DMS114 treated with DMSO at 0.1 percent for 48 hours (cell line): ENCODE measurements at regions not wholly inside any gene's neighbourhood (a gene's known extent, or its start where the extent isn't known, plus 50 kb on each side); places are given as distances from the start of the nearest gene placed in this dataset.

Experiments used
- DNase-seq: peaks from one replicate; lab custom pipeline; 2025; ENCODE audit not compliant: unreplicated experiment; lab: John Stamatoyannopoulos, UW

DNA sequence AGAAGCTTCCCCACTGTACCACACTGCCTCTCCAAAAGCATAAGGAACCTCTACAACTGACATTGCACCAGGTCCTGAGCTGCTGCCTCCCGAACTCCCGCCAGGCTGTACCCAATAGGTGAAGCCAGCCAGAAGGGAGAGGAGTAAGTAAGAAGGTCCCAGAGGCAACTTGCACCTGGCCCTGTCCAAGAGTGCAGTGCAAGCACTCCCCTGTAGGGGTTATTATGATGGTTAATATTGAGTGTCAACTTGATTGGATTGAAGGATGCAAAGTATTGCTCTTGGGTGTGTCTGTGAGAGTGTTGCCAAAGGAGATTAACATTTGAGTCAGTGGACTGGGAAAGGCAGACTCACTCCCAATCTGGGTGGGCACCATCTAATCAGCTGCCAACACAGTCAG lies 879.3 kb upstream of the SLIT2 start:
- DNase-seq = no peak

- DNase-seq = no peak
Observed at GRCh38 chr4:19368800-19369199, 882.9 kb upstream of the SLIT2 start.

- DNase-seq = no peak
Observed at GRCh38 chr4:19366916-19367315, 884.8 kb upstream of the SLIT2 start.

DNA sequence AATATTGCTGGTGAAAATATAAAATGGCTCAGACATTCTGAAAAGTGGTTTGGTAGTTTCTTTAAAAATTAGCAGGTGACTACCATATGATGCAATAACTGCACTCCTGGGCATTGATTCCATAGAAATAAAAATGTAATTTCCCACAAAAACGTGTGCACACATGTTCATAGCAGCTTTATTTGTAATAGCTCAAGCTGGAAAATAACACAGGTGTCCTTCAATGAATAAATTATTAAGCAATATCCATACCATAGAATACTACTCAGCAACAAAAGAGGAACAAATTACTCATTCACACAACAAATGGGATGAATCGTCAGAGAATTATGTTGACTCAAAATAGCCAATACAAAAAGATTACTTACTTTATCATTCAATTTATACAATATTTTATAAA lies 893.7 kb upstream of the SLIT2 start:
- no peak for DNase-seq

DNA sequence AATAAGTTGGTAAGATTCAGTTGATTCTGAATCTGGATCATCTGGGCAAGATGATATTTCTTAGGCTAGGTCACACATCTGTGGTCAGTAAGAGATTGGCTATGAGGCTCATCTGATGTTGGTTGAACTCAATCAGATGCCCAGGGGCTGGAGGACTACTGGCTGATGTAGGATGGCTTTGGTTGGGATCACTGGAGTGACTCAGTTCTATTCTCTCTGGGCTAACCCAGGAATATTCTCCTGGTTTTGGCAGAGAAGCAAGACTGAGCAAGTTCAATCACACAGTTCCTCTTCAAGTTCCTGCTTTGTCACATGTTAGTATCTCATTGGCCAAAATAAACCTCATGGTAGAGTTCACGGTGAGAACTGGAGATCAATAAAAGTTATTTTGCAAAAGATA lies 902.3 kb upstream of the SLIT2 start:
- DNase-seq = no peak

DNA sequence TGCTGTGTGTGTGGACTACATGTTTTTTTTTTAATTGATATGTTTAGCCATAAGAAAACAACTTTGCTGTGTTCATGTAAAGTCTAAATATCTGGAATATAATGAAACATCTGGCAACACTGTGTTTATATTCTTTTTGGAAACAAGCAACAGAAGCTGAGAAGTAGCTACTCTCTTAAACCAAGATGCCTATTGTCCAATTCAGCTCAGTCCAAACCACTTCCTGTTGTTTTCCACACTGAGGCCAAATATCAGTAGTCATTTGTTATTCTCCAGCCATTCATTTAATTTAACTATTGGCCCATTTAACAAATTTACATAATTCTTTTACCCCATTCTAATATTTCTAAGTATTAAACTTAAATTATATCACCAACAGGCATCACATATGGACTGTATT lies 903.0 kb upstream of the SLIT2 start:
- no peak for DNase-seq

GRCh38 chr4:19346636-19347035 lies 905.1 kb upstream of the SLIT2 start:
- DNase-seq = no peak

- DNase-seq = no peak
Observed at GRCh38 chr4:19329631-19330030, 922.1 kb upstream of the SLIT2 start.

DNA sequence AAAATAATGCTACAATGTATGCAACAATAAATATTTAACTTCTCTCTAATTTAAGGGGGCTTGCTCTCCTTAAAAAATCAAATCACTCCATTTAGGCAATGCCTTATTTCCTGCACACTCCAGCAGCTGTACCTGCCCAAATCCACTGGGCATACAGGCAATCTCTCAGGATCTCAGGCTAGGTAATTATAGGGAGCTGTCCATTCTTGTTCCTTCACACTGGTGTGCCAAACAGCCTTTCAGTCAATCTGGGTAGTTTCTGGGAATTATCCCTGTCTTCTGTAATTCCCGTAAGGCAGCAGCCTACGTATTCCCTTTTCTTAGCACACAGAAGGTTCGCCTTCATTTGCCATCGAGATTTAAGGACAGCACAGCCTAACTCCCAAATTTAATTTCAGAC lies 922.6 kb upstream of the SLIT2 start:
- DNase-seq = no peak

DNA sequence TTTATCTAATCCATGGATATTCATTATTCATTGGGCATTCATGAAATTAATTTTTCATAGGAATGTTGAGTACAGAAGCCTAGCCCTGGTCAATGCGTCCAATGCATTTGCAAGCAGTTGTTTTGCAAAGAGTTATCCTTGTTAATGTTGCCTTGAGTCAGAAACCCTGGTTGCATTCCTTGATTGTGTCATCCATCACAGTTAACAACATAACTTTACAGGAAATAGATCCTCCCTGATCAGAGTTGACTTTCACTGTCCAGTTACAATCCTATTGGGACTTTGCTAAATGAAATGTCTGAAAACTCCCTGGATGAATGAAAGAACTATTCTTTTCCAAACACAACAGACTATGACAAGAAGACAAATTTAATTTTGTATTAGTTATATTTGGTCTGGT lies 924.3 kb upstream of the SLIT2 start:
- DNase-seq = no peak

GRCh38 chr4:19324184-19324583 lies 927.5 kb upstream of the SLIT2 start:
- no peak for DNase-seq

- DNase-seq = no peak
Observed at GRCh38 chr4:19319607-19320006, 932.1 kb upstream of the SLIT2 start.

- no peak for DNase-seq
Observed at GRCh38 chr4:19317377-19317776, 934.3 kb upstream of the SLIT2 start.

- DNase-seq = no peak
Observed at GRCh38 chr4:19314116-19314515, 937.6 kb upstream of the SLIT2 start.

DNA sequence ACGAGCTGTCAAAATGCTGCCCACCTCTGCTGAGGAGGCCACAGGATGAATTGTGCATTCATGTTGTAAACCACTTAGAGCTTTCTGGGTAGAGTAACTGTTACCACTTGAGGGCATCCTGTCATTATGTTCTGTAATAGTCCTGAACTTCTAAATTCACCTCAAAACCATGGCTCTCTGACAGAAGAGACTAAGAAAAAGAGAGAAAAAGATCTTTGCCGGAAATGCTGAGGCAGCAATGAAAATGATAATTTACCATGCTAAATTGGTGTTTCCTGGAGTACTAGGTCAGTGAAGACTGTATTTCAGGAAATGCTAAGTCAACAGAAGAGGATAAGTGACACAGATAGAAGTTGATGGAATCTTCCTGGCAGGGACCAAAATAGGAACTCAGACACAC lies 942.3 kb upstream of the SLIT2 start:
- peak; percentile 5 for DNase-seq

DNA sequence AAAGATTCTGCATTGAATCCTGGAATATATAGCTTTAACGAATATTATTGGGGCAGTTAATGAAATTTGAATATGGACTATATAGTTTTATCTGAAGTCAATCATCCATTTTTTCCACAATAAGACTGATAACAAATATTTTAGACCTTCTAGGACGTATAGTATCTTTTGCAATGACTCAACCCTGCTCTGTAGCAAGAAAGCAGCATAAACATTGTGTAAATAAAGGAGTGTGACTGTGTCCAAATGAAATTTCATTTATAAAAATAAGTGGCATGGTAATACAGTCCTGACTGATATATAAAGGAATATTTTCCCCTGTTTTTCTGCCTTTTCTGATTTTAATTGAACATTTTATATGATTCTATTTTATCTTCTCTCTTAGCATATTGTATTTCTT lies 947.7 kb upstream of the SLIT2 start:
- no peak for DNase-seq

- no peak for DNase-seq
Observed at GRCh38 chr4:19301527-19301926, 950.2 kb upstream of the SLIT2 start.

DNA sequence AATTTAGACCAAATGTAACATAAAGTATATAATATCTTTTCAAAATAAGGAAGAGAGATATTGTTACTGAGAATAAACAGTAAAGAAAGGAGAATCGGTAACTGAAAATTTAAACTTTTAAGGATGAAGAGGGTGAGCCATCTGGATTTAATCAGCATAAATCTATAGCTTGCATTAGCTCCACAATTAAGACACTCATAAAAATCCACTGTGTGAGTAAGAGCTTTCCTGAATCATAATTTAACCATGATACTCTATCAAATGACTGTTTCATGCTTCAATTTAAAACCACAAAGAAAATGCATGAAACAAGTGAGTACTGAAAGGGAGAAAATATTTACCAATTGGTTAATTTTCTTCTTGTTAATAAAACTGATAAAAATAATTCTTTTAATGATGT lies 951.5 kb upstream of the SLIT2 start:
- DNase-seq = no peak

- no peak for DNase-seq
Observed at GRCh38 chr4:19298998-19299397, 952.7 kb upstream of the SLIT2 start.

DNA sequence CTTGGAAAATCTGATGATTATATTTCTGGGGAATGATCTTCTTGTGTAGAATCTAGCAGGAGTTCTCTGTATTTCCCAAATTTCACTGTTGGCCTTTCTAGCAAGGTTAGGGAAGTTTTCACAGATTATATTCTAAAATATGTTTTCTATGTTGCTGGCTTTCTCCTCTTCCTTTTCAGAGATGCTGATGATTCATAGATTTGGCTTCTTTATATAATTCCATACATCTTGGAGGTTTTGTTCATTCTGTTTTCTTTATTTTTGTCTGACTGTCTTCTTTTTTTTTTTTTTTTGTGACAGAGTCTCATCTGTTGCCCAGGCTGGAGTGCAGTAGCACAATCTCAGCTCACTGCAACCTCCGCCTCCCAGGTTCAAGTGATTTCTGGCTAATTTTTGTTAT lies 957.9 kb upstream of the SLIT2 start:
- no peak for DNase-seq

- no peak for DNase-seq
Observed at GRCh38 chr4:19293080-19293479, 958.6 kb upstream of the SLIT2 start.

- no peak for DNase-seq
Observed at GRCh38 chr4:19286924-19287323, 964.8 kb upstream of the SLIT2 start.

DNA sequence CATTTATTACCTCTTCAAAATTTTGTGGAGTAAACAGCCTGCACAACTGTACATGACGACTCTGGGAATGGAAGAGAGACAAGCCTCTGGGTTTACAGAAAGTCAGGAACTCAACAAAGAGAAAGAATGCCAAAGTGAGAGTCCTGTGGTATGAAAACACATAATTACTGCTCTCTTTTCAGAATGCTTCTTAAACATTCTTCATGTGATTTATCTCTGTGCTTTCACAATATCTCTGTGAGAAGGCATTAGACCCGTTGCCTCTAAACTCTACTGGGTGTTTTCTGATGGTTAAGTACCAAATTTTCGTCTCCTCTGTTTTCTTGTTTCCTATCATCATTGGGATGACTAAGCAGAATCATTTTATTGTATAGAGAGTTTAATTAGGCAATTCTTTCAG lies 966.6 kb upstream of the SLIT2 start:
- DNase-seq = no peak

GRCh38 chr4:19278665-19279064 lies 973.0 kb upstream of the SLIT2 start:
- no peak for DNase-seq
